CD4-positive, alpha-beta memory T cell (primary cell): ENCODE measurements at regions not wholly inside any gene's neighbourhood (a gene's known extent, or its start where the extent isn't known, plus 50 kb on each side); places are given as distances from the start of the nearest gene placed in this dataset.

ENCODE experiments used
- CTCF ChIA-PET: fragments of 350-600 bp; sonication (Branson Sonifier 250); formaldehyde crosslinking; loops from one replicate; lab custom pipeline; 2021; ENCODE audit warnings: inconsistent platforms; ENCODE audit not compliant: partially characterized antibody; lab: Charles Lee
- POLR2A ChIA-PET: fragments of 350-600 bp; sonication (Branson Sonifier 250); formaldehyde crosslinking; loops from one replicate; lab custom pipeline; 2021; ENCODE audit not compliant: partially characterized antibody; lab: Charles Lee
- DNase-seq, 5 donors: peaks; one replicate each; pipeline versions ENCODE4 v3.0.0 to v3.0.0-alpha.2; 2020 to 2022; ENCODE audit warnings: mixed read lengths in 1 of 5
- H3K27ac ChIP-seq: one replicate; pipeline ENCODE4 v1.7.0; 2013; ENCODE audit warnings: low read depth, low read length
- H3K27me3 ChIP-seq: 2 replicates; pipeline ENCODE4 v1.7.0; 2013; ENCODE audit warnings: mild to moderate bottlenecking, low read length, moderate library complexity; ENCODE audit not compliant: insufficient read depth
- H3K36me3 ChIP-seq: 2 replicates; pipeline ENCODE4 v1.7.0; 2013; ENCODE audit warnings: mild to moderate bottlenecking, low read length, moderate library complexity; ENCODE audit not compliant: insufficient read depth
- H3K4me1 ChIP-seq: 2 replicates; pipeline ENCODE4 v1.7.0; 2013; ENCODE audit warnings: mild to moderate bottlenecking, low read length, moderate library complexity; ENCODE audit not compliant: insufficient read depth
- H3K4me3 ChIP-seq, 2 donors: one replicate each; pipeline ENCODE4 v1.7.0; 2013; ENCODE audit warnings: low read length in 2 of 2, mild to moderate bottlenecking in 1 of 2
- H3K9me3 ChIP-seq, 2 donors: one replicate each; pipeline ENCODE4 v1.7.0; 2013; ENCODE audit warnings: low read length in 2 of 2, control low read depth in 1 of 2; ENCODE audit not compliant: control insufficient read depth in 1 of 2
- H3K27ac Mint-ChIP-seq, 7 donors: one replicate each; pipeline ENCODE4 v1.8.0; 2020 to 2021; ENCODE audit warnings: mixed read lengths in 7 of 7, mild to moderate bottlenecking in 6 of 7, inconsistent platforms in 3 of 7, moderate library complexity in 3 of 7
- H3K27me3 Mint-ChIP-seq, 2 donors: one replicate each; pipeline ENCODE4 v1.8.0; 2020 to 2021; ENCODE audit warnings: mixed read lengths in 2 of 2
- H3K36me3 Mint-ChIP-seq, 2 donors: one replicate each; pipeline ENCODE4 v1.8.0; 2020 to 2021; ENCODE audit warnings: mixed read lengths in 2 of 2, inconsistent platforms in 1 of 2, mild to moderate bottlenecking in 1 of 2
- H3K4me1 Mint-ChIP-seq, 4 donors: one replicate each; pipeline ENCODE4 v1.8.0; 2020 to 2021; ENCODE audit warnings: mixed read lengths in 4 of 4, mild to moderate bottlenecking in 1 of 4
- H3K4me3 Mint-ChIP-seq, 8 donors: one replicate each; pipeline ENCODE4 v1.8.0; 2020 to 2021; ENCODE audit warnings: mixed read lengths in 8 of 8, mild to moderate bottlenecking in 7 of 8, moderate library complexity in 6 of 8, inconsistent platforms in 3 of 8
- H3K9me3 Mint-ChIP-seq, 8 donors: one replicate each; pipeline ENCODE4 v1.8.0; 2020 to 2021; ENCODE audit warnings: mixed read lengths in 8 of 8, mild to moderate bottlenecking in 5 of 8, inconsistent platforms in 3 of 8, moderate library complexity in 1 of 8
- intact Hi-C: fragments of 100-400 bp; cut with micrococcal nuclease; formaldehyde crosslinking; loops from one replicate; pipeline ENCODE4 v1.15.1; 2023

- Histone ChIP-seq H3K4me1 (no peaks in the 10 kb centered on the region), H3K4me3 (no peak overlapping the region), H3K9me3 (no peaks in the 10 kb centered on the region), H3K27ac (no peak overlapping the region), H3K36me3 (no peaks in the 10 kb centered on the region), H3K27me3 (no peaks in the 10 kb centered on the region)
- Mint-ChIP-seq H3K4me1 (no peaks in the 10 kb centered on the region), H3K9me3 (peaks cover 0 to 3% (median 0%) of the 10 kb centered on the region in 8 donors), H3K36me3 (no peaks in the 10 kb centered on the region), H3K4me3 (no peak overlapping the region), H3K27me3 (no peaks in the 10 kb centered on the region), H3K27ac (no peak overlapping the region)
- intact Hi-C loops, result no loop called here
- DNase-seq, result no peak
- CTCF ChIA-PET, result no interaction called here
- POLR2A ChIA-PET, result no interaction called here
Observed at GRCh38 chr7:42429339-42429738, 192.3 kb upstream of the GLI3 start.

GRCh38 chr7:42426163-42426562, 189.2 kb upstream of the GLI3 start:
- CTCF ChIA-PET, result no interaction called here
- no peaks in the 10 kb centered on the region for H3K27me3 Mint-ChIP-seq
- H3K27ac ChIP-seq, result no peak overlapping the region
- intact Hi-C loops, result no loop called here
- H3K4me1 Mint-ChIP-seq, result no peaks in the 10 kb centered on the region
- POLR2A ChIA-PET, result no interaction called here
- no peaks in the 10 kb centered on the region for H3K27me3 ChIP-seq
- no peaks in the 10 kb centered on the region for H3K9me3 ChIP-seq
- no peak overlapping the region for H3K4me3 ChIP-seq
- peaks cover 0 to 3% (median 0%) of the 10 kb centered on the region in 8 donors for H3K9me3 Mint-ChIP-seq
- no peaks in the 10 kb centered on the region for H3K36me3 ChIP-seq
- H3K27ac Mint-ChIP-seq, result no peak overlapping the region
- H3K4me3 Mint-ChIP-seq, result no peak overlapping the region
- DNase-seq, result no peak
- H3K36me3 Mint-ChIP-seq, result no peaks in the 10 kb centered on the region
- no peaks in the 10 kb centered on the region for H3K4me1 ChIP-seq

- Histone ChIP-seq H3K36me3 (no peaks in the 10 kb centered on the region), H3K27me3 (no peaks in the 10 kb centered on the region), H3K27ac (no peak overlapping the region), H3K9me3 (no peaks in the 10 kb centered on the region), H3K4me1 (no peaks in the 10 kb centered on the region), H3K4me3 (no peak overlapping the region)
- no peak overlapping the region for H3K27ac Mint-ChIP-seq
- ChIA-PET POLR2A (no interaction called here), CTCF (no interaction called here)
- H3K4me3 Mint-ChIP-seq, result no peak overlapping the region
- H3K36me3 Mint-ChIP-seq, result no peaks in the 10 kb centered on the region
- no peak for DNase-seq
- peaks cover 0 to 6% (median under 1%) of the 10 kb centered on the region in 8 donors for H3K9me3 Mint-ChIP-seq
- intact Hi-C loops, result no loop called here
- no peaks in the 10 kb centered on the region for H3K4me1 Mint-ChIP-seq
- peaks cover 0 to 1% of the 10 kb centered on the region in 2 donors for H3K27me3 Mint-ChIP-seq
Observed at GRCh38 chr7:42414941-42415505, 178.0 kb upstream of the GLI3 start.

- H3K4me1 Mint-ChIP-seq, result no peaks in the 10 kb centered on the region
- Histone ChIP-seq H3K9me3 (no peaks in the 10 kb centered on the region), H3K4me1 (no peaks in the 10 kb centered on the region), H3K36me3 (no peaks in the 10 kb centered on the region), H3K27ac (no peak overlapping the region), H3K4me3 (no peak overlapping the region), H3K27me3 (no peaks in the 10 kb centered on the region)
- no peak overlapping the region for H3K27ac Mint-ChIP-seq
- ChIA-PET CTCF (no interaction called here), POLR2A (no interaction called here)
- no peaks in the 10 kb centered on the region for H3K36me3 Mint-ChIP-seq
- peaks cover 0 to 4% (median under 1%) of the 10 kb centered on the region in 8 donors for H3K9me3 Mint-ChIP-seq
- H3K4me3 Mint-ChIP-seq, result no peak overlapping the region
- intact Hi-C loops, result no loop called here
- DNase-seq, result no peak
- peaks cover 0 to 1% of the 10 kb centered on the region in 2 donors for H3K27me3 Mint-ChIP-seq
Observed at GRCh38 chr7:42414028-42414427, 177.0 kb upstream of the GLI3 start.

- CTCF ChIA-PET, result no interaction called here
- peaks cover 0 to 4% (median 2%) of the 10 kb centered on the region in 8 donors for H3K9me3 Mint-ChIP-seq
Observed at GRCh38 chr7:42409296-42409695, 172.3 kb upstream of the GLI3 start.

GRCh38 chr7:42407833-42408232, 170.8 kb upstream of the GLI3 start:
- no peak overlapping the region for H3K4me3 Mint-ChIP-seq
- no peak overlapping the region for H3K27ac Mint-ChIP-seq

More at GRCh38 chr7:42409296-42409695, 172.3 kb upstream of the GLI3 start:
- intact Hi-C loops, result no loop called here
- H3K4me3 ChIP-seq, result no peak overlapping the region
- H3K36me3 ChIP-seq, result no peaks in the 10 kb centered on the region
- Mint-ChIP-seq H3K4me3 (no peak overlapping the region), H3K27me3 (peaks cover 0 to 3% of the 10 kb centered on the region in 2 donors), H3K27ac (no peak overlapping the region), H3K4me1 (no peaks in the 10 kb centered on the region), H3K36me3 (no peaks in the 10 kb centered on the region)
- no peaks in the 10 kb centered on the region for H3K27me3 ChIP-seq
- no peaks in the 10 kb centered on the region for H3K9me3 ChIP-seq
- no peaks in the 10 kb centered on the region for H3K4me1 ChIP-seq
- no peak for DNase-seq
- POLR2A ChIA-PET, result no interaction called here
- H3K27ac ChIP-seq, result no peak overlapping the region

GRCh38 chr7:42407021-42407710, 170.2 kb upstream of the GLI3 start:
- POLR2A ChIA-PET, result no interaction called here

More at GRCh38 chr7:42407833-42408232, 170.8 kb upstream of the GLI3 start:
- H3K4me1 Mint-ChIP-seq, result no peaks in the 10 kb centered on the region
- no peaks in the 10 kb centered on the region for H3K36me3 ChIP-seq
- intact Hi-C loops, result no loop called here
- no peak overlapping the region for H3K27ac ChIP-seq
- peaks cover 0 to 1% of the 10 kb centered on the region in 2 donors for H3K27me3 Mint-ChIP-seq
- H3K27me3 ChIP-seq, result no peaks in the 10 kb centered on the region
- DNase-seq, result no peak
- CTCF ChIA-PET, result no interaction called here
- H3K36me3 Mint-ChIP-seq, result no peaks in the 10 kb centered on the region
- POLR2A ChIA-PET, result no interaction called here
- H3K4me3 ChIP-seq, result no peak overlapping the region
- H3K9me3 ChIP-seq, result no peaks in the 10 kb centered on the region
- peaks cover 0 to 3% (median 0%) of the 10 kb centered on the region in 8 donors for H3K9me3 Mint-ChIP-seq
- no peaks in the 10 kb centered on the region for H3K4me1 ChIP-seq

More at GRCh38 chr7:42407021-42407710, 170.2 kb upstream of the GLI3 start:
- Mint-ChIP-seq H3K36me3 (no peaks in the 10 kb centered on the region), H3K4me3 (no peak overlapping the region), H3K9me3 (peaks cover 0 to 3% (median 0%) of the 10 kb centered on the region in 8 donors), H3K27ac (no peak overlapping the region), H3K27me3 (peaks cover 0 to 1% of the 10 kb centered on the region in 2 donors), H3K4me1 (no peaks in the 10 kb centered on the region)
- Histone ChIP-seq H3K27ac (no peak overlapping the region), H3K4me3 (no peak overlapping the region), H3K9me3 (no peaks in the 10 kb centered on the region), H3K4me1 (no peaks in the 10 kb centered on the region), H3K36me3 (no peaks in the 10 kb centered on the region), H3K27me3 (no peaks in the 10 kb centered on the region)
- intact Hi-C loops, result no loop called here
- no peak for DNase-seq
- CTCF ChIA-PET, result no interaction called here
